OCI-LY7 (cell line): ENCODE measurements at regions not wholly inside any gene's neighbourhood (a gene's known extent, or its start where the extent isn't known, plus 50 kb on each side); places are given as distances from the start of the nearest gene placed in this dataset.

ENCODE experiments used
- CTCF ChIP-seq: fragments of 200-600 bp; sonication (generic); conservative IDR thresholded peaks from 2 replicates; pipeline ENCODE4 v1.5.1; 2014; ENCODE audit warnings: mild to moderate bottlenecking, antibody characterized with exemption, low read length, moderate library complexity, mixed read lengths
- EZH2phosphoT487 ChIP-seq: fragments of 200-600 bp; sonication (generic); IDR thresholded peaks from 2 replicates; pipeline ENCODE4 v1.6.1; 2018; ENCODE audit warnings: low read depth, borderline replicate concordance, mild to moderate bottlenecking, mixed run types, antibody characterized with exemption, low read length, moderate library complexity, mixed read lengths

DNA sequence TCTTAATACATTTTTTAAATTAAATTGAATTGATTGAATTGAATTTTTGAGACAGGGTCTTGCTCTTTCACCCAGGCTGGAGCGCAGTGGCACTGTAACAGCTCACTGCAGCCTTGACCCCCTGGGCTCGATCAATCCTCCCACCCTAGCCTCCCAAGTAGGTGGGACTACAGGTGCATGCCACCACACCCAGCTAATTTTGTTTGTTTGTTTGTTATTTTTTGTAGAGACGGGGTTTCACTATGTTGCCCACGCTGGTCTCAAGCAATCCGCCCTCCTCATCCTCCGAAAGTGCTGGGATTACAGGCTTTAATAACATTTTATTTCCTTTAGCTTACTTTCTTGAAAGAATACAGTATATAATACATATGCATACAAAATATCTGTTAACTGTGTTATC, 226.9 kb downstream of the BUD13 start:
- TF ChIP-seq CTCF (no peak), EZH2phosphoT487 (no peak)
